IPS DF 6.9 (cell line): ENCODE measurements at regions not wholly inside any gene's neighbourhood (a gene's known extent, or its start where the extent isn't known, plus 50 kb on each side); places are given as distances from the start of the nearest gene placed in this dataset.

ENCODE experiments used
- DNase-seq: peaks from one replicate; pipeline ENCODE4 v3.0.0-alpha.2; 2013; ENCODE audit warnings: low read depth, low spot score
- H3K27ac ChIP-seq: one replicate; pipeline ENCODE4 v1.5.1; 2013; ENCODE audit warnings: low read length, control low read depth
- H3K27me3 ChIP-seq: 2 replicates; pipeline ENCODE4 v1.6.1; 2013; ENCODE audit warnings: mild to moderate bottlenecking, low read length; ENCODE audit not compliant: control insufficient read depth, insufficient read depth
- H3K36me3 ChIP-seq: 2 replicates; pipeline ENCODE4 v1.6.1; 2013; ENCODE audit warnings: low read length; ENCODE audit not compliant: control insufficient read depth, insufficient read depth
- H3K4me1 ChIP-seq: 2 replicates; pipeline ENCODE4 v1.6.1; 2013; ENCODE audit warnings: low read length; ENCODE audit not compliant: control insufficient read depth, insufficient read depth
- H3K4me3 ChIP-seq: 2 replicates; pipeline ENCODE4 v1.5.1; 2013; ENCODE audit warnings: mild to moderate bottlenecking, low read length
- H3K9me3 ChIP-seq: 2 replicates; pipeline ENCODE4 v1.6.1; 2013; ENCODE audit warnings: low read length, inconsistent platforms; ENCODE audit not compliant: control insufficient read depth, insufficient read depth
- WGBS: extraction: QIAGEN DNeasy Blood & Tissue Kit; methylation state at CpG from one replicate; pipeline ENCODE4 v1.1.7; 2013; ENCODE audit warnings: mixed read lengths, missing lambda C conversion rate; ENCODE audit not compliant: insufficient read length, insufficient coverage; 5-methylcytosine and 5-hydroxymethylcytosine counted together

DNA sequence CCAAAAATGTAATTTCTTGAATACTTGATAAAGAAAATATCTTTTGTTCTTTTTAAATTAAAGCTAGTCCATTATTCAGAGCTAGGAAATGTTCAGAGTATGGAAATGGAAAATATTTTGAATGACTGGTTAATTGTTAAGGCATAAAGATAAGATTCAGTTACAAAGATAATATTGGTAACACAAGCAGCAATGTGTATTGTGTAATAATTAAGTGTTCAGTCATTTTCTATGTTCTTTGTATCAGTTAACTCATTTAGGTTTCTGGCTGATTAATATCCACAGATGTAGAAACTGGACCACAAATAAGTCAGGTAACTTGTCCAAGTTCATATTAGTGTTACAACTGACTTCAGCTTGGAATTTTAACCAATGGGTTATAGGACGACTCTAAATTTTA lies 442.2 kb upstream of the MANEA start:
- no peak overlapping the region for H3K4me3 ChIP-seq
- H3K27ac ChIP-seq = no peak overlapping the region
- no peaks in the 10 kb centered on the region for H3K36me3 ChIP-seq
- H3K9me3 ChIP-seq = no peaks in the 10 kb centered on the region
- DNase-seq = no peak
- no peaks in the 10 kb centered on the region for H3K4me1 ChIP-seq
- no peaks in the 10 kb centered on the region for H3K27me3 ChIP-seq
- no CpG with 5 or more reads among the region's 1 CpG for WGBS

DNA sequence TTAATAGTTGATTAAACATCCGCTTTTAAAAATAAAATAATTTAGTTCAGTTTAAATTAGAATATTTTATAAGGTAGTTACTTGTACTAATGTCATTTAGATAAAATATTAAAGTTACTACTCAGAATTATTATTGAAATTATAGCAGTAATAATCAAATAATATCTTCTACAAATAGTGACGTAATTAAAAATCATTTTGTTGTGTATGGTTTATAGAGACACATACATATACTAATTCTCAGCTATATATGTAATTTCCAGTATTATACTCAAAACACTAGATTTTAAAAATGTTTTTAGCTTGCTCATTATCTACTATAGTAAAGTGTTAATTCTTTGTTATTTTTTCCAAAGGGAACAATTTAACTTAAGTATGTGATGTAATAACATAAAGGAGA lies 435.2 kb upstream of the MANEA start:
- Histone ChIP-seq H3K4me3 (no peak overlapping the region), H3K27ac (no peak overlapping the region), H3K9me3 (no peaks in the 10 kb centered on the region), H3K27me3 (no peaks in the 10 kb centered on the region), H3K4me1 (no peaks in the 10 kb centered on the region), H3K36me3 (no peaks in the 10 kb centered on the region)
- no CpG with 5 or more reads among the region's 2 CpGs for WGBS
- DNase-seq = no peak

- Histone ChIP-seq H3K9me3 (no peaks in the 10 kb centered on the region), H3K36me3 (no peaks in the 10 kb centered on the region), H3K27me3 (no peaks in the 10 kb centered on the region), H3K27ac (no peak overlapping the region), H3K4me3 (no peak overlapping the region), H3K4me1 (no peaks in the 10 kb centered on the region)
- no peak for DNase-seq
- WGBS = no CpG with 5 or more reads among the region's 1 CpG
These were observed 434.5 kb upstream of the MANEA start for GRCh38 chr6:95142661-95143335.

GRCh38 chr6:95143408-95144180 lies 433.7 kb upstream of the MANEA start:
- H3K36me3 ChIP-seq = no peaks in the 10 kb centered on the region
- H3K27ac ChIP-seq = no peak overlapping the region
- H3K4me1 ChIP-seq = no peaks in the 10 kb centered on the region
- H3K27me3 ChIP-seq = no peaks in the 10 kb centered on the region
- no peak for DNase-seq
- no peaks in the 10 kb centered on the region for H3K9me3 ChIP-seq
- WGBS = no CpG with 5 or more reads among the region's 5 CpGs
- H3K4me3 ChIP-seq = no peak overlapping the region

DNA sequence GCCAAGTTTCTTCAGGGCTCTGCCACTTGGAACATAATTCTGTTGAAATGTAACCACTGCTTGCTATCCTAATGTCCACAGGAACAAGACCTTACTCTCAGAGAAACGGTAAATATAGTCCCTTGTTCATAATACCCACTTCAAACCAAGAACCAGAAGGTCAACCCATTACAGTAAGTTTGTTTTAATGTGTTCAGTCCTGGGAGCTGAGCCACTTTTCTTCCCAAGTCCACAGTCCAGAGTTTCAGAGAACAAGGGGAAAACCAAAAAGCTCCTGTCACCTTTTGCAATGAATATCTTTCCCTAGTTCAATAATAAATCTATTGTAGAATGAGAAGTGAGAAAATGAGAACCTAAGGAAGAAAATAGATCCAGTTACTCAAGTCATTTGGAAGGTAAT lies 431.9 kb upstream of the MANEA start:
- Histone ChIP-seq H3K36me3 (no peaks in the 10 kb centered on the region), H3K4me3 (no peak overlapping the region), H3K27me3 (no peaks in the 10 kb centered on the region), H3K4me1 (no peaks in the 10 kb centered on the region), H3K9me3 (no peaks in the 10 kb centered on the region), H3K27ac (no peak overlapping the region)
- WGBS = no CpG with 5 or more reads among the region's 1 CpG
- no peak for DNase-seq

- Histone ChIP-seq H3K36me3 (no peaks in the 10 kb centered on the region), H3K9me3 (no peaks in the 10 kb centered on the region), H3K4me1 (no peaks in the 10 kb centered on the region), H3K27me3 (no peaks in the 10 kb centered on the region), H3K27ac (no peak overlapping the region), H3K4me3 (no peak overlapping the region)
- DNase-seq = no peak
These were observed 417.8 kb upstream of the MANEA start for GRCh38 chr6:95159557-95159956.

DNA sequence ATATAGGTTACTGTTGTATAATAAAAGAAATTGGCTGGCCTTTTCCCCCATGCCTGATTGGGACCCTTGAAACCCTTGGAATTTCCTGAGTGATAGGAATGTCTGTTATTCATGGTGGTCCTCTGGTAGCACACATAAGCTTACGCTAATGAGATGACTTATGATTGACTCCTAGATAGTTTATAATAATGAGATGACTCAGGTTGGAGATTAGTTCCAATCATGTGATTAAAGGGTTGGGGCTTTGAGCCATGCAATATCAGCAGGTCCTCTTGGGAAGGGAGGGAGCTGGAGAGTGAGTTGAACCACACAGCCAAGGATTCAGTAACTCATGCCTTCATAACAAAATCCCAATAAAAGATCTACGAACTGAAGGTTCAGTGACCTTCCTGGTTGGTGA lies 407.6 kb upstream of the MANEA start:
- no peaks in the 10 kb centered on the region for H3K36me3 ChIP-seq
- no peak overlapping the region for H3K27ac ChIP-seq
- H3K4me1 ChIP-seq = no peaks in the 10 kb centered on the region
- H3K4me3 ChIP-seq = no peak overlapping the region
- no peak for DNase-seq
- H3K27me3 ChIP-seq = no peaks in the 10 kb centered on the region
- no CpG with 5 or more reads among the region's 2 CpGs for WGBS
- H3K9me3 ChIP-seq = no peaks in the 10 kb centered on the region

- Histone ChIP-seq H3K36me3 (no peaks in the 10 kb centered on the region), H3K27ac (no peak overlapping the region), H3K27me3 (no peaks in the 10 kb centered on the region), H3K4me3 (no peak overlapping the region), H3K9me3 (no peaks in the 10 kb centered on the region), H3K4me1 (no peaks in the 10 kb centered on the region)
- WGBS = no CpG with 5 or more reads among the region's 4 CpGs
- no peak for DNase-seq
These were observed 401.2 kb upstream of the MANEA start for GRCh38 chr6:95175927-95176675.

DNA sequence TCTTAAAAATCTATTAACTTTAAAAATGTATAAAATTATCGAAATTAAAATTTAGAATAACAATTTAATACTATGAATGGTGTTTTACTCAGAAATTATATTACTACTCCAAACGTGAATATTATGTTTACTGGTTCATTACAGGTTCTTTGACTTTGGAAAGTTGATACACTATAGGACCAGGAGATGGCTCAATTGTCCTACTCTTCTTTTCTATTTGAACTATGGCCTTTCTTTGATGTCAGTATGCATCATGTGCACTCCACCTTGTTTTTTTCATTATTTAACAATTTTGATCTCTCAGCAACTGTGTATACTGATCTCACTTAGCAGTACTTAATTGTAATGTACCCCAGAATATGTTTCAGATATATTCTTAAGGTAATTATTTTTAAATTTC lies 391.5 kb upstream of the MANEA start:
- no peaks in the 10 kb centered on the region for H3K36me3 ChIP-seq
- H3K4me1 ChIP-seq = no peaks in the 10 kb centered on the region
- no peak overlapping the region for H3K27ac ChIP-seq
- no peak for DNase-seq
- H3K9me3 ChIP-seq = no peaks in the 10 kb centered on the region
- no CpG with 5 or more reads among the region's 2 CpGs for WGBS
- H3K4me3 ChIP-seq = no peak overlapping the region
- H3K27me3 ChIP-seq = no peaks in the 10 kb centered on the region

GRCh38 chr6:95186710-95187109 lies 390.6 kb upstream of the MANEA start:
- no peak for DNase-seq
- no peaks in the 10 kb centered on the region for H3K9me3 ChIP-seq
- H3K4me1 ChIP-seq = no peaks in the 10 kb centered on the region
- H3K36me3 ChIP-seq = no peaks in the 10 kb centered on the region
- no peaks in the 10 kb centered on the region for H3K27me3 ChIP-seq
- WGBS = no CpG with 5 or more reads among the region's 1 CpG
- H3K27ac ChIP-seq = no peak overlapping the region
- no peak overlapping the region for H3K4me3 ChIP-seq
